ENCODE measurements at regions not wholly inside any gene's neighbourhood (a gene's known extent, or its start where the extent isn't known, plus 50 kb on each side); places are given as distances from the start of the nearest gene placed in this dataset.

DNA sequence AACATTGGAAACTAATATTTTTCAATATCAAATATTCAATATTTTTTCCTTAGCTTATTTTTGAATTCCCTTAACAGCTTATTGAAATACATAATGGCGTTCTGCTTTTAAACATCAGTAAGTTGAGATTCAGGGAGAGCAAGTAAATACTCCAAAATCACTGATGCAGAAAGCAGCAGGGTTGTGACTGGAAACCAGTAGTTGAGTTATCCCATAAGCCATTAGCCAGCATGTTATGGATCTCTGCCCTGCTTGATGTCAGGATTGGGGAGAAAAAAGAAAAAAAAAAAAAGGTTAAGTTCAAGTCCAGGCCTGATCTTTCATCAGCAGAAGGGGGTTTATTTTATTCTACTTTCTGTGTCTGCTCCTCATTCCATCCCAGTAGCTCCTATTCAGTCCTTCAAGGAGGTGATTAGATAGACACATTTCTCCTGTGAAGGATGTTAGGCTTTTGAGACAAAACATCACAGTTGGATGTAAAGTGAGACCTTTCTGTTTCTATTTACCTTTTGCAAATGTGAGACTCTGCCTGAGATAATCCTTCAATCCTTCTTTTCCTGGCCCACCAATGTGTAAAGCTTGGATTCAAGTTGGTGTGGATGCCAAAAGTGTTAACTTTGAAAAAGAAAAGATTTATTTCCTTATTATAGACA lies 110.9 kb upstream of the HDAC9 start (continued):
- TF ChIP-seq, protein P1, sequence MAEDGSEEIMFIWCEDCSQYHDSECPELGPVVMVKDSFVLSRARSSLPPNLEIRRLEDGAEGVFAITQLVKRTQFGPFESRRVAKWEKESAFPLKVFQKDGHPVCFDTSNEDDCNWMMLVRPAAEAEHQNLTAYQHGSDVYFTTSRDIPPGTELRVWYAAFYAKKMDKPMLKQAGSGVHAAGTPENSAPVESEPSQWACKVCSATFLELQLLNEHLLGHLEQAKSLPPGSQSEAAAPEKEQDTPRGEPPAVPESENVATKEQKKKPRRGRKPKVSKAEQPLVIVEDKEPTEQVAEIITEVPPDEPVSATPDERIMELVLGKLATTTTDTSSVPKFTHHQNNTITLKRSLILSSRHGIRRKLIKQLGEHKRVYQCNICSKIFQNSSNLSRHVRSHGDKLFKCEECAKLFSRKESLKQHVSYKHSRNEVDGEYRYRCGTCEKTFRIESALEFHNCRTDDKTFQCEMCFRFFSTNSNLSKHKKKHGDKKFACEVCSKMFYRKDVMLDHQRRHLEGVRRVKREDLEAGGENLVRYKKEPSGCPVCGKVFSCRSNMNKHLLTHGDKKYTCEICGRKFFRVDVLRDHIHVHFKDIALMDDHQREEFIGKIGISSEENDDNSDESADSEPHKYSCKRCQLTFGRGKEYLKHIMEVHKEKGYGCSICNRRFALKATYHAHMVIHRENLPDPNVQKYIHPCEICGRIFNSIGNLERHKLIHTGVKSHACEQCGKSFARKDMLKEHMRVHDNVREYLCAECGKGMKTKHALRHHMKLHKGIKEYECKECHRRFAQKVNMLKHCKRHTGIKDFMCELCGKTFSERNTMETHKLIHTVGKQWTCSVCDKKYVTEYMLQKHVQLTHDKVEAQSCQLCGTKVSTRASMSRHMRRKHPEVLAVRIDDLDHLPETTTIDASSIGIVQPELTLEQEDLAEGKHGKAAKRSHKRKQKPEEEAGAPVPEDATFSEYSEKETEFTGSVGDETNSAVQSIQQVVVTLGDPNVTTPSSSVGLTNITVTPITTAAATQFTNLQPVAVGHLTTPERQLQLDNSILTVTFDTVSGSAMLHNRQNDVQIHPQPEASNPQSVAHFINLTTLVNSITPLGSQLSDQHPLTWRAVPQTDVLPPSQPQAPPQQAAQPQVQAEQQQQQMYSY (CRISPR knock-in tag; IDR thresholded peaks at IDR 0.05) = no peak
- TF ChIP-seq CEBPB (IDR thresholded peaks at IDR 0.05; ENCODE audit: borderline replicate concordance in 1 of 2, low read depth in 2 of 2, low read length in 2 of 2) = no peak
- no peak for TF ChIP-seq TBL1XR1 (IDR thresholded peaks at IDR 0.05; ENCODE audit: low read depth, low read length)

DNA sequence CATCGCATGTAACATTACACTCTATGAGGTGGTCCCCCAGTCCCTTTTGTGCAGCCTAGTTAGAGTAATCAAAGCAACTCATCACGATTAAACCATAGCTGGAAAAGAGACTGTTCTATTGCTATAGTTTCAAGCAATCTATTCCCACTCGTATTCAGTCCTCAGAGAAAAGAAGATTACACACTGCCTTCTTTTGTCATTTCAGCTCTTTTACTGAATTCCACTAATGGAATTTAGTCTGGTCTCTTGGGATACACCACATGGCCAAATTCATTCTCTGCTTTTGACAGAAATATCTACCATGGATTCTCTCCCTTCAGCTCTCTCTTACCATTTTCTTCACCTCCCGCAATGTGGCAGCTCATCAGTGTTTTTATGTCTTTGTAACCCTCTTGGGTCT lies 108.9 kb upstream of the HDAC9 start:
- in situ Hi-C loops (cut with MboI) (no loop called here), intact Hi-C loops (cut with micrococcal nuclease; ENCODE audit: unreplicated experiment) (no loop called here)
- no peak overlapping the region for H2AFZ ChIP-seq (ENCODE audit: control insufficient read depth, low read depth, low read length)
- ATAC-seq (no peak), FAIRE-seq (no peak), DNase-seq (ENCODE audit: low read depth, low spot score) (no peak)
- no peak overlapping the region for H3K4me2 ChIP-seq (ENCODE audit: control insufficient read depth, insufficient read depth)
- H4K20me1 ChIP-seq (ENCODE audit: control insufficient read depth, insufficient read depth) = no peaks in the 10 kb centered on the region
- H3K36me3 ChIP-seq (ENCODE audit: control insufficient read depth in 2 of 2, insufficient read depth in 2 of 2, low read length in 1 of 2) = no peaks in the 10 kb centered on the region
- no peak overlapping the region for H3K27ac ChIP-seq (ENCODE audit: control insufficient read depth, insufficient read depth)
- POLR2A ChIA-PET = no interaction called here
- BruUV-seq (replicated peaks) = no TSS peak
- H3K9ac ChIP-seq (ENCODE audit: control insufficient read depth, insufficient read depth, low read length) = no peak overlapping the region
- no peaks in the 10 kb centered on the region for H3K79me2 ChIP-seq (ENCODE audit: control insufficient read depth, insufficient read depth, low read length)
- no peaks in the 10 kb centered on the region for H3K9me3 ChIP-seq (replicated peaks; ENCODE audit: control insufficient read depth, insufficient read depth, low read length)
- H3K4me1 ChIP-seq (ENCODE audit: control insufficient read depth, insufficient read depth, low read length) = peaks cover 7% of the 10 kb centered on the region; the same call in 1 of the 2 replicates
- RAD21 ChIA-PET (ENCODE audit: unreplicated experiment) = no interaction called here
- TF ChIP-seq MEF2A (IDR thresholded peaks at IDR 0.05; ENCODE audit: insufficient read depth, low read depth, low read length) = no peak
- TF ChIP-seq BHLHE40 (IDR thresholded peaks at IDR 0.05; ENCODE audit: borderline replicate concordance in 1 of 2, low read depth in 2 of 2, low read length in 1 of 2) = no peak
- TF ChIP-seq RAD21 (IDR thresholded peaks at IDR 0.05; ENCODE audit: insufficient read depth, low read depth, low read length) = no peak
- TF ChIP-seq SUZ12 (IDR thresholded peaks at IDR 0.05; ENCODE audit: unreplicated experiment) = no peak
- no peak for TF ChIP-seq BCL11A (IDR thresholded peaks at IDR 0.05; ENCODE audit: low read depth, low read length)
- TF ChIP-seq, protein P2, sequence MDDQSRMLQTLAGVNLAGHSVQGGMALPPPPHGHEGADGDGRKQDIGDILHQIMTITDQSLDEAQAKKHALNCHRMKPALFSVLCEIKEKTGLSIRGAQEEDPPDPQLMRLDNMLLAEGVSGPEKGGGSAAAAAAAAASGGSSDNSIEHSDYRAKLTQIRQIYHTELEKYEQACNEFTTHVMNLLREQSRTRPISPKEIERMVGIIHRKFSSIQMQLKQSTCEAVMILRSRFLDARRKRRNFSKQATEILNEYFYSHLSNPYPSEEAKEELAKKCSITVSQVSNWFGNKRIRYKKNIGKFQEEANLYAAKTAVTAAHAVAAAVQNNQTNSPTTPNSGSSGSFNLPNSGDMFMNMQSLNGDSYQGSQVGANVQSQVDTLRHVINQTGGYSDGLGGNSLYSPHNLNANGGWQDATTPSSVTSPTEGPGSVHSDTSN (IDR thresholded peaks at IDR 0.05; ENCODE audit: insufficient replicate concordance, low read depth, low read length) = no peak
- no peak for TF ChIP-seq TAF1 (IDR thresholded peaks at IDR 0.05; ENCODE audit: borderline replicate concordance, low read depth, low read length)
- H3K4me3 ChIP-seq = no peak overlapping the region
- CTCF ChIA-PET = interaction anchor here (1.0 to 1.2 kb wide), 2 partner anchors 13 to 30 kb away, joined by 3 read pairs; no protein-coding TSS in a partner anchor
- SMC1A ChIA-PET (ENCODE audit: uncharacterized antibody, unreplicated experiment) = interaction anchor here (0.6 to 1.3 kb wide), 3 partner anchors 13 to 26 kb away, joined by 3 to 4 read pairs (median 3); no protein-coding TSS in a partner anchor
- no peaks in the 10 kb centered on the region for H3K27me3 ChIP-seq (replicated peaks in 1 of 2; ENCODE audit: control insufficient read depth in 2 of 2, insufficient read depth in 2 of 2, low read length in 1 of 2)
- 83% methylated on average over 4 of the region's 4 CpGs for WGBS (ENCODE audit: insufficient coverage, insufficient replicate concordance, low lambda C conversion rate, missing lambda C conversion rate)
